NOMO-1 treated with dmso at 0.1 percent for 144 hours (cell line): ENCODE measurements at regions not wholly inside any gene's neighbourhood (a gene's known extent, or its start where the extent isn't known, plus 50 kb on each side); places are given as distances from the start of the nearest gene placed in this dataset.

Experiments
- DNase-seq: peaks from one replicate; lab custom pipeline; 2025; ENCODE audit not compliant: unreplicated experiment; lab: John Stamatoyannopoulos, UW

DNA sequence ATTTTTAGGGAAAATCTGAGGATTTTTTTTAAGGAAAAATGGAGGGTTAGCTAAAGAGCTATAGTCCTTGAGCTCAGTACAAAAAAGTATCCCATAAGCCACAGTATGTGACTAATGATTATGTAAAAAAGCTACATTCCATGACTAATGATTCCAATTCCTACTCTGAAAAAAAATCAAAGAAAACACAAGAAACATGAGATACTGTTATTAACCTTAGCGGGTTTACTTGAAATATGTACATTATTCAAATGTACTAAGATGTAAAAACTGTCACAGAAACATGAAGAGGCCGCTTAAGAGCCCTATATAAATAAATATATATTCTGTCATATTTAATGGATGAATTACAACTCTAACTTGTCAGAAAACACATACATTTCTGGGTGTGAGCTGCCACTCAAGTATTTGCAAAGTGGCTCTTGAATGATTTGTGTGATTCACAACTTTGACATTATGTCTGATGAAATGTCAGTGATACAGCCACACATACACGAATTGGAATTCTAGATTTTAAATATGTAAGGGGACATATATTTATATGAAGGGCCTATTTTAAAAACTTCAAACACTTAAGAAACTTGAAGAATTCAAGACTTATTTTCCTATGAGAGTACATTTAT is 518.7 kb upstream of the SUCLG2 start:
- DNase-seq, result no peak

DNA sequence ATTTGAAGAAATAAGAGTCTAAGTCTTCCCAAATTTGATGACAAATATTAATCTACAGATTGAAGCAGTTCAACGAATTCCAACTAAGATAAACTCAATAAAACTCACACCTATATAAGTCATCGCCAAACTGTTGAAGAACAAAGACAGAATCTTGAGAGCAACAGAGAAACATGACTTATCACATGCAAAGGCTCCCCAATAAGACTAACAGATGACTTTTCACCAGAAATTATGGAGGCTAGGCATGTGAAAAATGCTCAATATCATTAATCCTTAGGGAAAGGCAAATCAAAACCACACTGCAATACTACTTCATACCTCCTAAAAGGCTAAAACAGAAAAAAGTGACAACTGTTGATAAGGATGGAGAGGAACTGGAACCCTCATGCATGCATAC is 517.6 kb upstream of the SUCLG2 start:
- DNase-seq, result no peak

DNA sequence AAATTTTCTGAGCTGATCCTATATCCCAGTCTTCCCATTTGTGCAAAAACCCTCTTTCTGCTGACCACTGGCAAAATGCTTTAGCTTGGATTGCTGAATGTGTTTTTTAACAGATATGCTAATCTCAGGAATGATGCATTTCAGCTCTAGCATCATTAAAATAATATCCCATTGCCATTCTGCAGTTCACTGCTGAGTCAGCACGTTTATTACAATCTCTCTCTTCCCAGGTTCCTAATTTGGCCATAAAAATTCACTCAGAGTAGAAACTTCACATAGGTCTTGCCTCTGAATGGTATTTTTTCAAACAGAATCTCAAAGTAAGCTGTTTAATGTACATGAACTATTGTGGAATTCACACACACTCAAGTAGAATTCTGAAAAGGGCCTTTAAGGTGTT is 509.6 kb upstream of the SUCLG2 start:
- DNase-seq, result no peak

DNA sequence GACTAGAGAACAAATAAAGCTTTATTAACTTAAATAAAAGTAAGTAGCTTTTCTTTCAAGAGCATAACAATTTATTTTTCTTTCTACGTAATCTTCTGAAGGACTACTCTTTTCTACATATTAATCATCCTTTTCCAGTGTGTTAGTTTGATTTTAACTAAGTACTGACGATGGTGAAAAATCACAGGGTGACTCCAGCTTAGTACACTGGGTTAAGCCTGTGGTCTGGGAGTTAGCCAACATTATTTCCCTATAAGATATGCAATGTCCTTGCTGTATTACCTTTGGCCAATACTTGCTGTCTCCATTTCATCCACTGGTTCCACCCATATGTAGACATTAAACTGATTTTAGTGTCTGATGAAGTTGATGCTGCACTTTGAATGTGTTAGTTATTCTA is 508.6 kb upstream of the SUCLG2 start:
- no peak for DNase-seq

DNA sequence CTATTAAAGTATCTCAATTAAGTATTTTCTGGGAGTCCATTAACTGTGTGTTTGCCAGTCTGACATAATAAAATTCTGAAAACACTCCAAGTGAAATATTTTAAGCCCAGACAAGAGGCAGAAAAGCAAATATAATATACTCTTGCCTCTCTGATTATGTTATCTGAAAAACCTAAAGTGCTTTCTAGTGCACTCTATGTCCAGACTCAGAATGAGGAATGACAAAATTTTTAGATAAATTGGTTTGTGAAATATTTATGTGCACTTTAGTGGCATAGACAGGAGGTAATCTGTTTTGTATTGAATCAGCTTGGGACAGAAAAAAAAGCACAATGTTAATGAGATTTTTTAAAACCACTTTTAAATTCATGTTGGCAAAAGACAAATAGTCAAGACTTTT is 508.2 kb upstream of the SUCLG2 start:
- DNase-seq, result no peak

DNA sequence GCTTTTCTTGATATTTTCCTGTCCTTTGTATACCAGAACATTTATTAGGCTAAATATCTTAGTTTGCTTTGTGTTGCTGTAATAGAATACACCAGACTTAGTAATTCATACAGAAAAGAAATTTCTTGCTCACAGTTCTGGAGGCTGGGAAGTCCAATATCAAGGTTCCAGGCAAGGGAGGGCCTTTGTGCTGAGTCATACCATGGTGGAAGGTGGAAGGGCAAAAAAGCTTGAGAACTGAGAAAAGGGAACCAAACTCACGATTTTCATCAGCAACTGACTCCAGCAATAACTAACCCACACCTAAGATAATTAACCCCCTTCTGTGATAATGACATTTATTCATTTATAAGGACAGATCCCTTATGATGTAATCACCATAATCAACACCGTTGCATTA is 496.9 kb upstream of the SUCLG2 start:
- no peak for DNase-seq

DNA sequence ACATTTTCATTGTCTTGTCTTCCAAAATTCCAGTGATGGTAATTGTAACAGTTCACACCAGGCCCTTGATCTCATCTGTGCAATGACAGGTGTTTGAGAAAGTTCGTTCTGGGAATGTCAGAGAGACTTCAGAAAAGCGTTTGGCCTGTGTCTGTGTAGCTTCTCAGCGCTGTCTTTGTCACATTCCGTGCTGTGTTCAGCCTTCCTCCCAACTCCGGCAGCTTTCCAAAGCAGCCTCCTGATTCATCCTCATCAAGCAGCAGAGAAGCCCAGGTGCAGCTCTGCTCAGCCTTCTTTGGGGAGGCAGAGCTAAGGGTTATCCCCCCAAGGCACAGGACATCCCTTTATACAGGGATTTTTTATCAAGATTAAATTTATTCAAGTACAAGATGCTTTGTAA is 494.0 kb upstream of the SUCLG2 start:
- DNase-seq, result no peak

DNA sequence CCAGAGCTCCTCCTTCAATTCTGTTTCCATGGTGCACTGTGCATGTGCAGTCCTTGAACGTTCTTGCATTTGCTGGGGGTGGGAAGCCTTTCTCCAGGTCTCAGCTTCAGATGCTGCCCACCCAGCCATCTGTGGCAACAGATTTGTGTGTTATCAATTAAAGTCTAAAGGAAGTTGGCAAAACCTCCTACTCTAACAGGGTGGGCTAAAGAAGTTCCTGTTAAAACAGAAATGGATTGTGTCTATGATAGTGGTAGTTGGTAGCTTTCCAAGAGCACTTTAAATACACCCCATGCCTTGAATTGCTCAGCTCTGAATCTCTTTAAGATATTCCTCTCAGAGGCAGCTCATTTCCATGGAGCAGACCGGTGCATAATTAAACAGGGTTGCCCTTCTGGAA is 488.0 kb upstream of the SUCLG2 start:
- DNase-seq, result no peak

DNA sequence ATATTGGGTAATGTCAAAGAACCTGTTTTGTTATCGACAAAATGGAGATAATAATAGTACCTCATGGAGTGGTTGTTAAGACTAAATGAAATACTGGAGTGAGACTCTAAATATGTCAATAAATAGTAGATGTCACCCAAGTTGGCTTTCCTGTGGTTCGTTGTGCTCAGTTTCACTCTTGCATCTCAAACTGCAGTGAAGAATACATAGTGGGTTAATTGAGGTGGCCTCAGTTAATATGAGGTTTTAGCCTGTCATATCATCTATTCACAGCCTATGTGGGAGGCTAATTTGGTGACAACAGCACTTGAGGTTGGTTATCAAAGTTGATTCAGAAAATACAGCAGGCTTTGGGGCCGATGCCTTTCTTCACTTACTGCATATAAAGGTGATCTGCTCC is 485.5 kb upstream of the SUCLG2 start:
- DNase-seq, result no peak

DNA sequence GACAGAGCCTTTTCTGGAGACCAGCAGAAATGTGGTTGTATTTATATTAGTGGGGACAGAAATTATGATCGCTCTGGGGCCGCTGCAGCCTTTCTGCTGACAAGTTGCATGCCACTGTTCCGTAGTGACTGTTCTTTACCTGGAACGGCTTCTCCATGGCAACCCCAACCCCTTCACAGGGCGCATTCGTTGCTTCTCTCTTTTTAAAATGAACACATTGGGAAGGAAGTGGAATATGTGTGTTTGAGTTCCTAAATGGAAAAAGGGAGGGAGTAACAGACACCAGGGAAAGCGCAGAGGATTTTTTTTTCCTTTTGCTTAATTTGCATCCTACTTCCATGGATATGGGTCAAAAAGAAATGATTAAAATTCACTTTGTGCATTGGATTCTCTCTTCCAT is 482.0 kb upstream of the SUCLG2 start:
- no peak for DNase-seq

DNA sequence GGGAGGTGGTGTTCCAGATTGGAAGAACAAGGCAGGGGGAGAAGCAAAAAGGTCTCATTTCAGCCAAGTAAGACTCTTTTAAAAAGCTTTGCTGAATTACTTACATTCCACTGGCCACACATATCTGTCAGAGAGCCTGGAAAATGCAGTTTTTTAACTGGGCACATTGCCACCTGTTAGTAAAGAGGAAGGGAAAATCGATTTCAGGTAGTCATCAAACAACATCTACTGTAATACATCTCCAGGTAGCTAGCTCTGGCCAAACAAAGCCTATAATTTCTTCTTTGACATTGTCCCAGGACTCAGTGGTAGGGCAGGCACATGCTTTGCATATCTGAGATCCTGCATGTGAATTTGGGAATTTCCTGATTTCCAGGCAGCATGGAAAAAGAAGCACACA is 480.7 kb upstream of the SUCLG2 start:
- DNase-seq, result no peak

DNA sequence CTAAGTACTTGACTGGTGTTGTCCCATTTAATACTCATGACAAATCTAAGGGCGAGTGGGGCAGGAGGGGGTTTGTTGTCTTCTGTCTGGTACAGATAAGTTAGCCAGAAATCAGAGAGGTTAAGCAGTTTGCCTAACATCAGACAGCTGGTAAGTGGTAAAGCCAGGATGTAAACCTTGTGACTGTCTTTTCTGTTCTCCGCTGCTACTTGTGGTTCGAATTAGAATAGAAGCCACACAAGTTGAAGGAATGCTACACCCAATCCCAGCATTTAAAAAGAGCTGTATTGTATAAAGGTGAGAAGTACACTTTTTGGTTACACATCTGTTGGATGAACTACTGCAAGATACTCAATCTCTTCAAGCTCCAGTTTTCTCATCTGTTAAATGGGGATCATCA is 474.7 kb upstream of the SUCLG2 start:
- no peak for DNase-seq

DNA sequence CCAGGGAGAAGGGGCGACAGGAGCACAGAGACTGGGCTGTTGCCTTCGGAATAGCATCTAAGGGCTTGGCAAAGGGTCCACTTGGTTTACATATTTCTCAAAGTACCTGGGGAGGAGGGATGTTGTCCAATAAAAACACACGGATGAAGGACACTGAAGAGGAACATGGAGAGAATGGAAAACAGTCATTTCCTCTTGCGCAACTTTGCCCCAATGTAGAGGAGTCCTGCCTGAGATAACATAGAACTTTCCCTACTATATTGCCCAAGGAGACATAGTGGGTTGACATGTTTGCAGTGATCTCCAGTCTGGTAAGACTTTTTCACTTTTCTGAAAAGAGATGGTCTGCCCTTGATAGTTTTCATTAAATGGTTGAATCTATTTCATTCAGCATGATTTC is 468.8 kb upstream of the SUCLG2 start:
- no peak for DNase-seq

DNA sequence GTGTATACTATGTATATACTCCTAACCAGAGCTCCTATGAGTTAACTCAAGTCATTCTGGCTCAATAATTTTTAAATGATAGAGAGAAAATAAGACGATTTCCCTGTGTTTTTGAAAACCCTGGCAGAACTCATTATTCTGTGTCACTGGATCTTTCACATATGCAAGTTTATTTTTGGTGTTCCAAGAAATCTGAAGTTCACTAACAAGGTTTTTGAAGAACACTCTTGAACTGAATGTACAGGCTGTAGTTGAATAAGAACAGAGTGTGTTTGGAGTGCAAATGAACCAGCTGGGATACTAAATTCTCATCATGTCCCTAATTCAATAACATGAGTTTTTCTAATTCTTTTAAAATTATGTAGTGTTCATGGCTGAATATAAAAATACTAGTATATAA is 466.9 kb upstream of the SUCLG2 start:
- no peak for DNase-seq

DNA sequence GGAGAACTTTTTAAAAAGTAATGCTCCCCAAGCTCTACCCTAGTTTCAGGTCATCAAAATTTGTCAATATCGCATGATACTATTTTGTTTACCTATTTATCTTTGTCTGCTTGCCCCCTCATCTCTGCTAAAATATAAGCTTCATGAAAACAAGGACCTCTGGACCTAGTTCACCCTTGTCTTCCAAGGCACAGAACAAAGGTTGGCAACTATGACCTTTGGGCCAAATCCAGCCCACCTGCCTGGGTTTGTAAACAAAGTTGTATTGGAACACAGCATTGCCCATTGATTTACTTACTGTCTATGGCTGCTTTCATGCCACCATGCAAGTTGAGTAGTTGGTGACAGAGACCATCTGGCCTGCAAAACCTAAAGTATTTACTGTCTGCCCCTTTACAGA is 462.2 kb upstream of the SUCLG2 start:
- DNase-seq, result no peak

DNA sequence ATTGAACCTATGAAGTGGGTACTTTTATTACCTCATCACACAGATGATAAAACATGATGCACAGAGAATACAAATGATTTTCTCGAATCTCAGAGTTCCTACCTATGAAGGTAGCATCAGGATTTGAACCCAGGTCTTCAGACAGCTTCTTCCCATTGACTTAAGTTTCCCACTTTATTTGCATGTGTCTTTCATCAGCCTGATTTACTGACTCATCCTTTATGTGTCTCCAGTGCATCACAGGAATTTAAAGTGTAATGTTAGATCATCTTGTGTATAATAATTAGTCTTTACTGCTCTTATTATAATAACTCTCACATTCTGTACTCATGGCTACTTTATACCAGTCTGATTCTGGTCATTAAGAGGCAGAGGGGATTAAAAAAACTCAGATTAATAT is 449.4 kb upstream of the SUCLG2 start:
- no peak for DNase-seq

DNA sequence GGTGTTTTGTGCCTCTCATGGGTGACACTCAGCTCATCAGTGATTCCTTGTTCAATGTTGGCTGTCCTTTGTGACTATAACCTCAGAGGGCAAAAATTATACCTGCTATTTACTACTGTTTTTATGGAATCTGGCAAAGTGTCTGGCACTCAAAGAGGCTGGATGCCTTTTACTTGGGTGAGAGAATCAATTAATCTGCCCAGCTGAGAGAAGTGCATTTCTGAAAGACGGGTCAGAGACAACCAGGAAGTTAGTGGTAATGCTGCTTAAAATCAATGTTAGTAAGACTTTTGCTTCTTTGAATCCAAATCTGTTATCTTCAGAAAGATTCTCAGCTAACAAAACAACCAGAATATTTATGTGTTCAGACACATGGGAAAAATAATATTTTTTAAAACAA is 436.2 kb upstream of the SUCLG2 start:
- DNase-seq, result no peak

DNA sequence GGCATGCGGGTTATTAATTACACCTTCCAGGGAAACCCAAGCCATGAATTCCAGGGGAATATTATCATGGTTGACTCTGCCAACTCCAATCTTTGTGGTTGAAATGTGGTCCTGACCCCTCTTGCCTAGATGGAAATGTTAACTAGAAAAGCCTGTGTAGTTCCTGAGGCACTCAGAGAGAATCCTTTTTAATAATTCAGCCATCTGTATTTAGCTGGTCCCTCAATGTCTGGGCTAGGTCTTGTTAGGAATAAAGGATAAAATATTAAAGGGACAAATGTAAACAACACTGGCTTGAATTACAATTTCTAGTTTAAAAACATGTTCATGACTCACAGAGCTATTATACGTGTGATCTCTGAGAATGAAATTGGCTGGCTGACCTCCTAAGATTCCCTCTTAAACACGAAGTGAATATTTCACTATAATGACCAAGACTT is 435.2 kb upstream of the SUCLG2 start:
- no peak for DNase-seq

DNA sequence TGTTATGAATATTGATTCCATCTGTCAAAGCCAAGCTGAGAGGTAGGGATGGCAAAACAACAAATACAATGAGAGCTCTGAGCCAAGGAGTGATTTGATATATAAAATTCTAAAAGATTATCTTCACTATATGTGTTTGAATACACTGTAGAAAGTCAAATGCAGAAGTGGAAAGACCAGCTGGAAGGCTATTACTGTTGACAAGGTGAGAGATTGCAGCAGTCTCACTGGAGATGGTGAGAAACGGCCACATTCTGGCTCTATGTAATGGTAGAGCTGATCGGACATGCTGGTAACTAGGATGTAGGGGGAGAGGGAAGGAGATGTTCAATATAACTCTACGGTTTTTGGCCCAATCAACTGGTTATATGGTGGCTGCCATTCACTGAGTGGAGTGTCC is 434.2 kb upstream of the SUCLG2 start:
- no peak for DNase-seq

DNA sequence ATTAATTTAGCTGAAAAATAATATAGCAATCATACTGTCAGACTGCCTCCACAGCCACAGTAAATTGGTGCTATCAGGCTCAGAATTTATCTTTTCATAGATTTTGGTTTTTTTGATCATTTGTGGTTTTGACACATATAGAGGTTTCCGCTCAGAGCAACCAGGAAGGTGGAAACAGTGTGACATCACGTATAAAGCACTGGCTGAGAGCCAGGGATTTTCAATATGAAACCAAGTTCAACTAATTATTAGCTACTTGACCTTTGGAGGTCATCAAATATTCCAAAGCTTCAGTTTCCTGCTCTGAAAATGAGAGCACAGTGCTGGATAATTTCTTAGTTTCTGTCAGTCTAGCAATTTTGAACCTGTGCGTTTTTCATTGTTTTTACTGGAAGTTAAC is 433.8 kb upstream of the SUCLG2 start:
- no peak for DNase-seq

DNA sequence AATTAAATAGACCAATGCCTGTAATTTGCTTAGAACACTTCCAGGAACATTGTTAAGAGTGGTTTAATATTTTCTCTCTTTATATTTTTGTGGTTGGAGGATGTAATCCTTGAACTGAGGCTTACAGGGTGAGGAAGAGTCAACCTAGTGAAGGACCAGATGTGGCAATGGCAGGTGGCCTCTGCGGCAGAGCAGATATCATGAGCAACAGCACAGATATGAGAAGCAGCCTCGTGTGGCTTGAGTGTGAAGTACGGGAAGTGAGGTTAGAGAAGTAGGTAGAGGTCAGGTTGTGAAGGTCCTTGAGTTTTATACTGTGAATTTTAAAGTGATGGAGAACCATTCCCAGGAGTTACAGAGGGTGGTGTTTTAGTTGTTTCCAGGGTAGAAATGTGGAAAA is 417.6 kb upstream of the SUCLG2 start:
- no peak for DNase-seq

DNA sequence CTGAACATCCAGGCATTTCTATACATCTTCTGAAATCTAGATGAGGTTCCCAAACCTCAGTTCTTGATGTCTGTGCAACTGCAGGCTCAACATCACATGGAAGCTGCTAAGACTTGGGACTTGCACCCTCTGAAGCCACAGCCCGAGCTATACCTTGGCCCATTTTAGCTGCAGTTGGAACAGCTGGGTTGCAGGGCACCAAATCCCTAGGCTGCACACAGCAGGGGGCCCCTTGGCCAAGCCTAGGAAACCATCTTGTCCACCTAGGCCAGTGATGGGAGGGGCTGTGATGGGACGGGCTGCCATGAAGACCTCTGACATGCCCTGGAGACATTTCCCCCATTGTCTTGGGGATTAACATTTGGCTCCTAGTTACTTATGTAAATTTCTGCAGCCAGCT is 415.8 kb upstream of the SUCLG2 start:
- DNase-seq, result no peak

DNA sequence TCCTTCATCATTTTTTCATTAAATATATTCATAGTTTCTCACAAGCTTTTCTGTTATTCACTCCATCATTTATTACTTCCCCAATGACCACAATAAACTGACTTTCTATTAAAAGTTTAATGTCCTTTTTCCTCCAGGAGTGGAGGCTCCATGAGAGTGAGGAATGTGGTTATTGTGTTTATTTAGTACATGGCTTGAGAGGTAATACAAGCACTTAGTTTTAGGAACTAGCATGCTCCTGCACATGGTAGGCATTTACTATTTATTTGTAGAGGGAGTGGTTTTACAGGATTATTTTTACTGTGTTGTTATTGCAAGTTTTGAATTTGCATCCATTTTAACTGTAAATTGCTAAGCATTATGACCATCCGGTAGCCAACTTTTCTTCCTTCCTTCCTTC is 412.9 kb upstream of the SUCLG2 start:
- no peak for DNase-seq

DNA sequence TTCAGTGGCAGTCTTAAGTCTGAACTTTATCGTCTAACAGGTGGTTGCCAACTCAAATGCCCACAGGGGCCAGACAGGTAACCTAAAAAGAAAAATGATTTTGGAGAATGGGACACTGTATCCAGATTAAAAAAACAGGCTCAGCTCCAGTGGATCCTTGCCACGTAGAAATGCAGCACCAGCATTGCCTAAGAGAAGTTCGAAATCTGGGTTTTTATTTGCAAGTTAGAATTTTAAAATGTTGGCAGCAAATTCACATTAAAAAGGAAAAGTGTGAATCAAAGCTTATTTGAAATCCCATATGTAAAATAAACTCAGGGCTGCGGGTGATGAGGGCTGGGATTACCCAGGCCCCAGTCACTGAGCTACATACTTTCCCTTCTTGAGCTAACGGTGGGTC is 408.5 kb upstream of the SUCLG2 start:
- DNase-seq, result no peak
